C4-2B (cell line): ENCODE measurements at regions not wholly inside any gene's neighbourhood (a gene's known extent, or its start where the extent isn't known, plus 50 kb on each side); places are given as distances from the start of the nearest gene placed in this dataset.

Experiments
- H3K27ac ChIP-seq: fragments of 450-650 bp; 2 replicates; pipeline ENCODE4 v1.5.1; 2017
- CTCF ChIP-seq: fragments of 450-650 bp; conservative IDR thresholded peaks from 2 replicates; pipeline ENCODE4 v1.5.1; 2017; ENCODE audit warnings: mild to moderate bottlenecking
- ZFX ChIP-seq: fragments of 450-650 bp; IDR thresholded peaks from 2 replicates; pipeline ENCODE4 v1.6.1; 2017

DNA sequence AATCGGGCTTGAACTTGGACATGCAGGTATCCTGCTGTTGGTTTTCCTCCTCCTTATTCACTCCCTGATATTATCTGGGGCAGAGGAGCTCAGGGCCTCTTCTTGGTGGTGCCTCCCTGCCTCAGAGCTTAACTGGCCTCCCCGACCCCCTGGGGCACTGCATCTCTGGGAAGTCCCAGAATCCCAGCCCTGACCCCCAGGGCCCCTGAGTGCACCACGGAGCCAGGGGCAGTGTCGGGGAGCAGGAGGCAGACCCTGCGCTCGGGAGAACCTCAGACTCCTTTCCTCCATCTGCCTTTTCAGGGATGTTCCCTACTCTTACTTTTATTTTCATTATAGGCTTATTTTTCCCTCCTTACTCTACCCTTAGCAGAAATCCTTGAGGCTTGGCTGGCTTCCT, 537.0 kb downstream of the BRD1 start:
- TF ChIP-seq ZFX (no peak), CTCF (no peak)
- no peak overlapping the region for H3K27ac ChIP-seq

GRCh38 chr22:49289822-49290679, 537.6 kb downstream of the BRD1 start:
- TF ChIP-seq ZFX (no peak), CTCF (no peak)

DNA sequence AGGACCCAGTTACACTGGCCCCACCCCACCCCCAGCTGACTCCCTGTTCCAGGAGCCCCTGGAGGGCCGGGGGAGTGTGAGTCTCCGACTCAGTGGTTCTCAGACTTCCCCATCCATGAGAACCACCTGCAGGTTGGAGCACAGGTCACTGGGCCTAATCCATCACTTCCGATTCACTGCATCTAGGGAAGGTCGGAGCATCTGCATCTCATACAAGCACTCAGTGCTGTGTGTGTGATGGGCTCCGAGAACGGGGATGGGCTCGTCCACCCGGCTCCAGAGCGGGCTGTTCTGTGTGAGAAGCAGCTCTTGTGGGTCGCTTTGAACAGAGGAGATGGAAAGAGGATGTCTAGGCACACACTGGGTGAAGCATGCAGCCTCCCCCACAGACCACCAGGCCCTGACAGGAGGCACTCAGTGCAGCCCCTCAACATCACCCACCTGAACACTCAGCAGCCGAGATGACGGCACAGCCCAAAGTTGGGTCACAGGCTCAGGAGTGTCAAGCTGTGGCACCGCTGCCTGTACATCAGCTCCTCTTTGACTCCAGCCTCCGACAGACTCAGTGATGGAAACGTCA, 541.4 kb downstream of the BRD1 start:
- no peak for TF ChIP-seq CTCF
- no peak for TF ChIP-seq ZFX
- no peak overlapping the region for H3K27ac ChIP-seq

More at GRCh38 chr22:49289822-49290679, 537.6 kb downstream of the BRD1 start:
- no peak overlapping the region for H3K27ac ChIP-seq

DNA sequence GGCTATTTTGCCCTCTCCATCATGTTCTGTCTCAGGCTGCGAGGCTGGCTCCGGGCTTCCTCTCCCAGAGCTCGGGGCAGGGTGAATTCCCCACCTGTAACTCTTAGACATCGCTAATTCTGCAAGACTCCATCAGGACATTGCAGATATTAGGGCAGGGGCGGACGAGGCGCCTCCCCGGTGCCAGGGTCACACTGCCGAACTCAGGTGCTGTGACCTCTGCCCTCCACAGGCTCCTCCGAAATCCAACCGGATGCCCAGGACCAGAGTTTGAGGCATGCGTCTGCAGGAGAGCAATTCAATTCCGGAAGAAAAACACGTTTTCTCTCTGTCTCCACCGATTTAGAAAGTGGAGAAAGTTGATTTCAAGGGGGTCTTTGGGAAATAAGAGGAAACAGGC, 542.7 kb downstream of the BRD1 start:
- TF ChIP-seq CTCF (no peak), ZFX (no peak)
- H3K27ac ChIP-seq = no peak overlapping the region

- TF ChIP-seq CTCF = no peak
- no peak for TF ChIP-seq ZFX
- H3K27ac ChIP-seq = no peak overlapping the region
These were observed 543.5 kb downstream of the BRD1 start for GRCh38 chr22:49284056-49284784.

DNA sequence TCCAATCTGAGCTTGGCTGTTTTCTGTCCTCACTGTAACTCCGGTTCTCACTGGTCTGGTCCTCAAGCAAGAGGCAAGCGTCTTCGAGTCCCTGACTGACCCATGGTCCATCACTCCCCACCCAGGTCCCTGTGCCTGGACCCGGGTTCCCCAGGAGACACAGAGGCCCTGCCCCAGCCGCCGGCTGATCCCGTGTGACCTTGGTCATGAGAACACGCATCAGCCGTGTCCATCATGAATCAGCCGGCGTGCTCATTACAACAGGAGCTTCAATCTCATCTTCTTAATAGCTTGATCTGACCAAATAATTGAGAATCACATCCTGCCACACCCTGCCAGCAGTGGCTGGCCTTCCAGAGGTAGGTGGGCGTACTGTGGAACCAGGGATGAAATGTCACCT, 545.1 kb downstream of the BRD1 start:
- no peak overlapping the region for H3K27ac ChIP-seq
- no peak for TF ChIP-seq CTCF
- no peak for TF ChIP-seq ZFX
